Sigmoid colon (tissue), 6 donors: ENCODE measurements at regions not wholly inside any gene's neighbourhood (a gene's known extent, or its start where the extent isn't known, plus 50 kb on each side); places are given as distances from the start of the nearest gene placed in this dataset.
"Not testable (repeated sequence)": the region's sequence is repeated elsewhere in the genome, so short reads cannot be mapped to it uniquely, and the experiment has no call there.

Source experiments
- DNase-seq: peaks from one replicate; pipeline ENCODE4 v3.0.0-alpha.2; 2019
- H3K27ac ChIP-seq, 4 donors: fragments of 200-600 bp; sonication (generic); one replicate each; pipeline ENCODE4 v1.5.1; 2016 to 2019; ENCODE audit warnings: mild to moderate bottlenecking in 1 of 4
- H3K27me3 ChIP-seq, 3 donors: fragments of 200-600 bp; sonication (generic); one replicate each; pipeline ENCODE4 v1.5.1; 2019; ENCODE audit warnings: mild to moderate bottlenecking in 1 of 3
- H3K36me3 ChIP-seq, 4 donors: fragments of 200-600 bp; sonication (generic); one replicate each; pipeline ENCODE4 v1.5.1; 2016 to 2019
- H3K4me1 ChIP-seq, 4 donors: fragments of 200-600 bp; sonication (generic); one replicate each; pipeline ENCODE4 v1.5.1; 2017 to 2019
- H3K4me3 ChIP-seq, 4 donors: fragments of 200-600 bp; sonication (generic); one replicate each; pipeline ENCODE4 v1.5.1; 2017 to 2019; ENCODE audit warnings: mild to moderate bottlenecking in 2 of 4, moderate library complexity in 1 of 4
- H3K9me3 ChIP-seq, 4 donors: fragments of 200-600 bp in 3 of 4; sonication (generic) in 3 of 4; one replicate each; pipeline versions ENCODE4 v1.5.1 to v1.6.1; 2013 to 2019
- EP300 ChIP-seq, 4 donors: sonication (generic); formaldehyde crosslinking; IDR thresholded peaks; one replicate each; pipeline ENCODE4 v1.6.1; 2017; ENCODE audit warnings: antibody characterized with exemption in 4 of 4
- POLR2A ChIP-seq, 2 donors: fragments of 450-650 bp; IDR thresholded peaks; one replicate each; pipeline ENCODE4 v1.6.1; 2016; ENCODE audit warnings: antibody characterized with exemption in 2 of 2, mild to moderate bottlenecking in 2 of 2, moderate library complexity in 2 of 2
- POLR2AphosphoS5 ChIP-seq, 4 donors: sonication (generic); formaldehyde crosslinking; IDR thresholded peaks; one replicate each; pipeline ENCODE4 v1.6.1; 2017; ENCODE audit warnings: antibody characterized with exemption in 4 of 4
- WGBS, 2 donors: extraction: QIAGEN DNeasy Blood & Tissue Kit; methylation state at CpG; one replicate each; pipeline ENCODE4 v1.1.7; 2013; 5-methylcytosine and 5-hydroxymethylcytosine counted together
- intact Hi-C: fragments of 100-400 bp; cut with DNase I; formaldehyde crosslinking; loops from one replicate; pipeline ENCODE4 v1.15.1; 2023
- TF ChIP-seq, protein P1 (sequence below), 4 experiments: fragments of 450-650 bp in 3 of 4; fragments of 200-600 bp in 1 of 4; IDR thresholded peaks; one replicate each; pipeline ENCODE4 v1.5.1; 2016 to 2019; ENCODE audit warnings: antibody characterized with exemption in 4 of 4, mild to moderate bottlenecking in 3 of 4, moderate library complexity in 2 of 4
- donor health status: healthy with polysubstance abuse.
- donor health status: healthy.

GRCh38 chr9:22229069-22229468, 217.6 kb upstream of the DMRTA1 start:
- 83 to 86% methylated on average over 4 of the region's 4 CpGs for WGBS, 2 donors
- H3K36me3 ChIP-seq: no peaks in the 10 kb centered on the region
- TF ChIP-seq POLR2AphosphoS5 (IDR thresholded peaks at IDR 0.05): no peak
- TF ChIP-seq POLR2A (IDR thresholded peaks at IDR 0.05): no peak
- TF ChIP-seq EP300 (IDR thresholded peaks at IDR 0.05): no peak
- TF ChIP-seq, protein P1, sequence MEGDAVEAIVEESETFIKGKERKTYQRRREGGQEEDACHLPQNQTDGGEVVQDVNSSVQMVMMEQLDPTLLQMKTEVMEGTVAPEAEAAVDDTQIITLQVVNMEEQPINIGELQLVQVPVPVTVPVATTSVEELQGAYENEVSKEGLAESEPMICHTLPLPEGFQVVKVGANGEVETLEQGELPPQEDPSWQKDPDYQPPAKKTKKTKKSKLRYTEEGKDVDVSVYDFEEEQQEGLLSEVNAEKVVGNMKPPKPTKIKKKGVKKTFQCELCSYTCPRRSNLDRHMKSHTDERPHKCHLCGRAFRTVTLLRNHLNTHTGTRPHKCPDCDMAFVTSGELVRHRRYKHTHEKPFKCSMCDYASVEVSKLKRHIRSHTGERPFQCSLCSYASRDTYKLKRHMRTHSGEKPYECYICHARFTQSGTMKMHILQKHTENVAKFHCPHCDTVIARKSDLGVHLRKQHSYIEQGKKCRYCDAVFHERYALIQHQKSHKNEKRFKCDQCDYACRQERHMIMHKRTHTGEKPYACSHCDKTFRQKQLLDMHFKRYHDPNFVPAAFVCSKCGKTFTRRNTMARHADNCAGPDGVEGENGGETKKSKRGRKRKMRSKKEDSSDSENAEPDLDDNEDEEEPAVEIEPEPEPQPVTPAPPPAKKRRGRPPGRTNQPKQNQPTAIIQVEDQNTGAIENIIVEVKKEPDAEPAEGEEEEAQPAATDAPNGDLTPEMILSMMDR (IDR thresholded peaks at IDR 0.05): no peak
- no peak for DNase-seq
- H3K4me3 ChIP-seq: no peak overlapping the region
- H3K9me3 ChIP-seq: peaks cover 0 to 4% (median 0%) of the 10 kb centered on the region in 4 donors
- no peak overlapping the region for H3K27ac ChIP-seq
- no peaks in the 10 kb centered on the region for H3K4me1 ChIP-seq
- H3K27me3 ChIP-seq: no peaks in the 10 kb centered on the region
- intact Hi-C loops: no loop called here

GRCh38 chr9:22231309-22231708, 215.3 kb upstream of the DMRTA1 start:
- H3K9me3 ChIP-seq, H3K27me3 ChIP-seq, H3K4me3 ChIP-seq, H3K4me1 ChIP-seq, intact Hi-C loops, H3K27ac ChIP-seq, DNase-seq, H3K36me3 ChIP-seq: not testable (repeated sequence)

GRCh38 chr9:22232971-22233370, 213.7 kb upstream of the DMRTA1 start:
- intact Hi-C loops: no loop called here
- WGBS, 2 donors: 7 to 53% methylated on average over 1 of the region's 1 CpG
- Histone ChIP-seq H3K27ac (no peak overlapping the region), H3K36me3 (no peaks in the 10 kb centered on the region), H3K4me1 (no peaks in the 10 kb centered on the region), H3K4me3 (no peak overlapping the region), H3K27me3 (no peaks in the 10 kb centered on the region), H3K9me3 (peaks cover 0 to 4% (median 0%) of the 10 kb centered on the region in 4 donors)
- no peak for TF ChIP-seq POLR2AphosphoS5 (IDR thresholded peaks at IDR 0.05)
- no peak for TF ChIP-seq EP300 (IDR thresholded peaks at IDR 0.05)
- TF ChIP-seq POLR2A (IDR thresholded peaks at IDR 0.05): no peak
- TF ChIP-seq, protein P1 (IDR thresholded peaks at IDR 0.05): no peak
- DNase-seq: no peak

GRCh38 chr9:22237497-22238363, 208.9 kb upstream of the DMRTA1 start:
- Histone ChIP-seq H3K4me3 (no peak overlapping the region), H3K27me3 (no peaks in the 10 kb centered on the region), H3K9me3 (no peaks in the 10 kb centered on the region), H3K36me3 (no peaks in the 10 kb centered on the region), H3K4me1 (peaks cover 0 to 5% (median 0%) of the 10 kb centered on the region in 4 donors), H3K27ac (peak overlapping the region in 1 of 4 donors; percentile 15)
- no peak for TF ChIP-seq EP300 (IDR thresholded peaks at IDR 0.05)
- no peak for TF ChIP-seq POLR2AphosphoS5 (IDR thresholded peaks at IDR 0.05)
- no peak for TF ChIP-seq POLR2A (IDR thresholded peaks at IDR 0.05)
- TF ChIP-seq, protein P1 (IDR thresholded peaks at IDR 0.05): no peak
- no peak for DNase-seq
- intact Hi-C loops: loop anchor here (1.0 kb wide), 1 partner anchor 423 kb away; no protein-coding TSS in a partner anchor
- WGBS, 2 donors: 80 to 93% methylated on average over 3 of the region's 3 CpGs

DNA sequence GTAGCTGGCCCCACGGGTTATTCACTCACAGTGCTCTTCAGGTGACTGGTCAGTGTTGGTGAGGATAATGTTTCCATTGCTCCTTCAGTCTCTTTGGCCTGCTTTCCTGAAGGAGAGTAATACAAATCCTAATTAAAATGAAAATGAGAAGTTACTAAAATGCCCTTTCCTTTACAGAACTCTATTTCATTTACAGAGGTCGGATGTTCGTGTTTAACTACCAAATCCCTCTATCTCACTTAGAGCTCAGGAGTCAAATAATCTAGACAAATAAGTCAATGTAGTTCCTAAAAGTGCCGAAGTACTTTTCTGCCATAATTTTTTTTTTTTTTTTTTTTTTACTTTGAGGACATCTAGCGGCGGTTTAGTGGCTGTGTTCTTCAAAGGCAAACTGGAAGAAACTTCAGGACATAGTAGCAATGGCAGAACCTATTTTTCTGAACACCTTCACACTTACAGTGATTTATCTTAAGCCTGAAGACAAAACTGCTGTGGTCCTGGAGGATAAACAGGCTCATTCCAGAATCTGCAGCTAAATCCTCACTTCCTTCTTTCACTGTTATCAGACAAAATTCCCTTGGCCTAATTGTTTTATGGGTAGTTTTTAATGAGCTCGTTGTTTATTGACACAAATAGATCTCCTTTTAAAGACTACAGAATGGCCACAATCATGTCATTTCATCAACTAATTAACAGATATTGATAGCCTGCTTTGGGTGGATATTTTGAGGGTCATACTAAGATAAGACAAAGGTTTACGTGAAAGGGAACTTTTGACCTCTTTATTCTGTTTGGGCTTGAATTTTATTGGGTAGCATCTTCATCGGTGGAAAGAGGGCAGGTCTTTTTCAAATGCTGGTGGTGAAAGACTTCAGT, 207.6 kb upstream of the DMRTA1 start:
- Histone ChIP-seq H3K4me3 (no peak overlapping the region), H3K9me3 (no peaks in the 10 kb centered on the region), H3K4me1 (peaks cover 0 to 5% (median 0%) of the 10 kb centered on the region in 4 donors), H3K36me3 (no peaks in the 10 kb centered on the region), H3K27me3 (no peaks in the 10 kb centered on the region), H3K27ac (no peak overlapping the region)
- no peak for DNase-seq
- TF ChIP-seq POLR2A (IDR thresholded peaks at IDR 0.05) (no peak), POLR2AphosphoS5 (IDR thresholded peaks at IDR 0.05) (no peak), EP300 (IDR thresholded peaks at IDR 0.05) (no peak)
- TF ChIP-seq, protein P1 (IDR thresholded peaks at IDR 0.05): no peak
- 8 to 17% methylated on average over 9 of the region's 9 CpGs for WGBS, 2 donors
- intact Hi-C loops: loop anchor here (1.0 kb wide), 1 partner anchor 425 kb away; no protein-coding TSS in a partner anchor
